GM18517 (cell line): ENCODE measurements at regions not wholly inside any gene's neighbourhood (a gene's known extent, or its start where the extent isn't known, plus 50 kb on each side); places are given as distances from the start of the nearest gene placed in this dataset.
"Not testable (repeated sequence)": the region's sequence is repeated elsewhere in the genome, so short reads cannot be mapped to it uniquely, and the experiment has no call there.

Source experiments
- ATAC-seq: cut with Tn5 transposase; IDR thresholded peaks from one replicate; pipeline ENCODE4 v1.9.1; 2021; ENCODE audit warnings: mild to moderate bottlenecking, moderate library complexity; ENCODE audit not compliant: unreplicated experiment

DNA sequence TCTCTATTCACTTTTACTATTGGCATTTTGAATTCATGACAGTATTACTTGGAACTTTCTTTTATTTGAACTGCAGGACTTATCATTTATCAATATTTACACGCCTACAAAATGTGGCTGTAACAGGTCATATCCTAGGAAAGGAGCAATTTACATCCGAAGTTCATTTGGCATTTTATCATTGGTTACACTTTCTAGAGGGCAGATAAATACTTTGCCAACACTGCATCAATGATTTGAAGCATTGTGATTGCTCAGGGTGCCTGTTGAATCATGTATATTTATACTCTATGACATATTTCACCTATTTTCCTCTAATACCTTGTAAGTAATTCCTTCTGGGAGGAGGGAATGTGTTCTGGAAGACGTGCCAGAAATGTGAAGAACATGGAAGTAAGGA is 136.7 kb downstream of the MID1IP1 start:
- ATAC-seq, result no peak

DNA sequence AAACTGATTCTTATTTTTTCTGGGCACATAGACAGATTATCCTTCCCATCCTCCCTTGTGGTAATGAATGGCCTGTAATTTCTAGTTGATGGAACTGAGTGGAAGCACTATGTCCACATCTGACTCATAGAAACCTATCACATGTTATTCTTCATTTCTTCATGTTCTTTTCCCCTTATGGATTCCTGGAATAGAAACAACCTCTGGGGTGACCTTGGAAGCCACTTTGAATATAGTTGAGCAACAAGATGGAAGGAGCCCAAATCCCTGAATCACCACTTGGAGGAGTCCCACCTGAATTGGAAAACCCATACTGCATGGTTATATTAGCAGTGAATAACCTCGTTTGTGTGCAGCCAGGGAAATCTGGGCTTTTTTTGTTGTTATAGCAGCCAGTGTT is 137.8 kb downstream of the MID1IP1 start:
- ATAC-seq, result no peak

DNA sequence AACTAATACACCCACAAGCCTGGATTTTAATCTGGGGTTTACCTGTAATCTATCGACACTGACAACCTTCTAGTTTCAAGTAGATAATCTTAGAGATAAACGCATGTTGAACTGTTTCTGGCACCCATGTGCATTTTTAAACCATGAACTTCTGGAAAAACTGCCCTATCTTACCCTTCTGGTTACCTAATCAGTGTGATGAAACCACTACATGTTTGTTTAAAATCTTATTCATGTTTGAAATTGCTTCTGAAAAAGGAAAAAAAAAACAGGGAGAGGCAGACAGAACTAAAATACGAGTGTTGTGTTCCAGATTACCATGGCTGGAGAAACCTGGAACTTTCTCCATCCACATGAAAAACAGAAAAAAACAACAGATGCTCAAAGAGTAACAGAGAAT is 139.3 kb downstream of the MID1IP1 start:
- no peak for ATAC-seq

DNA sequence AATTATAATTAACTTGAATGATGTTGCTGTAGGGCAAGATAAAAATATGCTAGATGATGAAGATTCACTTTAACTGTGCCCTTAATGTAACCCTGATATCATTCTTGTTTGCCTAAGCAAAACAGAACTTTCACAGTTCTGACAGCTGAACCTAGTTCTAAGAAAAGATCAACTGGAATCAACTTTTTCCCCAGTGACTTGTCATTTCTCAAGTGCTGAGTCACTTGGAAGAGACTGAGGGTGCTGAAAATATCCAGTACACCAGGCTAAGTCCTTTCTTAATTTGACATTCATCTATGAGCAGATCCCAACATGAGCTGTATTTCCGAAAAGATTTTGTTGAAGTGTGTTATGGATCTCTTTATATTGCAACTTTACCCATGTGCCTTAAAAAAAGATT is 140.4 kb downstream of the MID1IP1 start:
- ATAC-seq, result no peak

DNA sequence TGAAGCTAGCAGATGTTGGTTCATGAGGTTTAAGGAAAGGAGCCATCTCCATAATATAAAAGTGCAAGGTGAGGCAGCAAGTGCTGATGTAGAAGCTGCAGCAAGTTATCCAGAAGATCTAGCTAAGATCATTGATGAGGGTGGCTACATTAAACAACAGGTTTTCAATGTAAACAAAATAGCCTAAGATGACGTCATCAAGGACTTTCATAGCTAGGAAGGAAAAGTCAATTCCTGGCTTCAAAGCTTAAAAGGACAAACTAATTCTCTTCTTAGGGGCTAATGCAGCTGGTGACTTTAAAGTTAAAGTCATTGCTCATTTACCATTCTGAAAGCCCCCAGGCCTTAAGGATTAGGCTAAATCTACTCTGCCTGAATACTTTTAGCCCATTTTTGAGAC is 141.9 kb downstream of the MID1IP1 start:
- ATAC-seq, result no peak

DNA sequence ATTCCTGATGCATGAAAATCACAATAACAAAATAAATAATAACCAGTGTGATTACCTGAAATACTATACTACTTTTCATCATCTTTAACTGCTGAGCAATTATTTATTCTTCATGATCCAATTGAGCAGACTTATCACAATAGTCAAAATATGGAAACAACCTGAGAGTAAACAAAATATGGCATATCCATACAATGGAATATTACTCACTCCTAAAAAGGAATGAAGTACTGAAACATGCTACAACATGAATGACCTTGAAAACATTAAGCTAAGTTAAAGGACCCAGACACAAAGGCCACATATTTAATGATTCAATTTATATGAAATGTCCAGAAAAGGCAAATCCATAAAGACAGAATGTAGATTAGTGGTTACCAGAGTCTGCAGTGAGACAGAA is 146.8 kb downstream of the MID1IP1 start:
- ATAC-seq, result no peak

DNA sequence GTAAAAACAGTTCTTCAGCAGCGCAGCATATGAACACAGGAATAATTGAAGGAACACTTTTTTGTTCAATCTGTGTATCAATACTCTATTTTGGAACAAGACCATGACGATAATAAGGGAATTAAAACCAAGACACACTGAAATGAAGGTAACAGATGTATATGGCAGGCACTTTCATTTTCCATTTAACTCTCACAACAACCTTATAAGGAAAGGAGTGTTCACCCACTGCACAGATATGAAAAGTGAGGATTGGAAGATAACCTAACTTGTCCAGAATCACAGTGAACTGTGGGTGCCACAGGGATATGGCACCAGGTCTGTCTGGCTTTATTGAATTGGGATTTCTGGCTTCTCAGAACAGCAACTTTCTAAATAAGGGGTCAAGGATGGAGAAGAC is 153.3 kb downstream of the MID1IP1 start:
- ATAC-seq, result no peak

DNA sequence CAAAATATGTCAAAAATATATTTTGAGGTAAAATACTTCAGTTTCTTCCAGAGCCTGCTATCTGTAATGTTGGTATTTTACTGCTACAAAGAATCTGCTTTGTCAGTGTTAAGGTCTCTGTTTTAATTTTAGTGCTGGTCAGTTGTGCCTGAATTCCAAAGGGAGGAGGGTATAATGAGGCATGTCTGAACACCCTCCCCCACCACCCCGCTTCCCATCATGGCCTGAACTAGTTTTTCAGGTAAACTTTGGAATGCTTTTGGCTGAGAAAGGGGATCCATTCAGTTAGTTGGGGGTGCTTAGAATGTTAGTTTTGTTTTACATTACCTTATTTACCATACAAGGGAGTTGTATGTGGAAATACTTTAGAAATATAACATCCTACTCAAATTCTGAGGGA is 158.5 kb downstream of the MID1IP1 start:
- no peak for ATAC-seq

DNA sequence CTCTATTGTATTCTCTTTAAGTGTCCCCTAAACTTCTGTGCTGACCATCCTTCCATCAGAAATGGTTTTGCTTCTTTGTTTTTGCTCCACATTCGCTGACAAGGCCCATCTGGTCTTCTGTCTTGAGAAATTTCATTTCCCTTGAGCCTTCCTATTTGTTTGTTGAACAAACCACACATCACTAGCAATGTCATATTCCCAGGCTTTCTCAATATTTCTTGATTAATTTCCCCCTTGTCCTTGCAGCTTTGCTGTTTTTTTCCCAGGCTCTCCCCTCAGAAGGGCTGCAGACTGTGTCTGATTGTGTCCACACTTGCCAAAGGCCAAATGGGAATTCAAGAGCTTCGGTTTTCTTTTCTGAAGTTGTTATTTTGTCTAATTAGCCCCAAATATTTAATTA is 158.9 kb downstream of the MID1IP1 start:
- no peak for ATAC-seq

DNA sequence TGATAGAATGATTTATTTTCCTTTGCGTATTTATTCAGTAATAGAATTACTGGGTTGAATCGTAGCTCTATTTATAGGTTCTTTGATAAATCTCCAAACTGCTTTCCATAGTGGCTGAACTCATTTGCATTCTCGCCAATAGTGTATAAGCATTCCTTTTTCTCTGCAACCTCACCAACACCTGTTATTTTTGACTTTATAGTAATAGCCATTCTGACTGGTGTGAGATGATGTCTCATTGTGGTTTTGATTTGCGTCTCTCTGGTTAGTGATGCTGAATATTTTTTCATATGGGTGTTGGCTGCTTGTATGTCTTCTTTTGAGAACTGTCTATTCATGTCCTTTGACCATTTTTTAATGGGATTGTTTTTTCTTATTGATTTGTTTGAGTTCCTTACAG is 160.7 kb downstream of the MID1IP1 start:
- no peak for ATAC-seq

DNA sequence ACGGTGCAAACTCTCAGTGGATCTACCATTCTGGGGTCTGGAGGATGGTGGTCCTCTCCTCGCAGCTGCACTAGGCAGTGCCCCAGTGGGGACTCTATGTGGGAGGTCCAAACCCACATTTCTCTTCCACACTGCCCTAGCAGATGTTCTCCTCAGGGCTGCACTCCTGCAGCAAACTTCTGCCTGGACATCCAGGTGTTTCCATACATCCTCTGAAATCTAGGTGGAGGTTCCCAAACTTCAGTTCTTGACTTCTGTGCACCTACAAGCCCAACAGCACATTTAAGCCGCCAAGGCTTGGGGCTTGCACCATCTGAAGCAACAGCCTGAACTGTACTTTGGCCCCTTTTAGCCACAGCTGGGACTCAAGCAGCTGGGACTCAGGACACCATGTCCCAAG is 162.0 kb downstream of the MID1IP1 start:
- ATAC-seq, result not testable (repeated sequence)

DNA sequence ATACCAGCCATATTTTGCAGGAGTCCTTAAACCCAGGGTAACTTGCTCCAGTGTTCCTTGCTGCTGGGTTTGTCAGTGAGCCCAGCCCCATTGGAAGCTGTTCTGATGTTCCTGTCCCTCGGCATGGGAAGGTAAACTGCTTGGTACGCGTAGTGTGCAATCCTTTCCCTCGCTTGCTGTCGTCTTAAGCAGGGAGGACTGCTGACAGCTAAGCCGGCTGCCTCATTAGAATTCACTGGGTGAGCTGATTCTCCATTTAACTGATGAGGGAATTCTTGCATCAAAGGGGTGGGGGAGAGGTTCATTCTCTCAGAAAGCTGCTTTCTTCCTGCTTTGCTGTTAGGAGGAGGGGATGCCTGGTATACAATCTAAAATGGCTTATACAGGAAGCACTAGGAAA is 164.6 kb downstream of the MID1IP1 start:
- ATAC-seq, result no peak

DNA sequence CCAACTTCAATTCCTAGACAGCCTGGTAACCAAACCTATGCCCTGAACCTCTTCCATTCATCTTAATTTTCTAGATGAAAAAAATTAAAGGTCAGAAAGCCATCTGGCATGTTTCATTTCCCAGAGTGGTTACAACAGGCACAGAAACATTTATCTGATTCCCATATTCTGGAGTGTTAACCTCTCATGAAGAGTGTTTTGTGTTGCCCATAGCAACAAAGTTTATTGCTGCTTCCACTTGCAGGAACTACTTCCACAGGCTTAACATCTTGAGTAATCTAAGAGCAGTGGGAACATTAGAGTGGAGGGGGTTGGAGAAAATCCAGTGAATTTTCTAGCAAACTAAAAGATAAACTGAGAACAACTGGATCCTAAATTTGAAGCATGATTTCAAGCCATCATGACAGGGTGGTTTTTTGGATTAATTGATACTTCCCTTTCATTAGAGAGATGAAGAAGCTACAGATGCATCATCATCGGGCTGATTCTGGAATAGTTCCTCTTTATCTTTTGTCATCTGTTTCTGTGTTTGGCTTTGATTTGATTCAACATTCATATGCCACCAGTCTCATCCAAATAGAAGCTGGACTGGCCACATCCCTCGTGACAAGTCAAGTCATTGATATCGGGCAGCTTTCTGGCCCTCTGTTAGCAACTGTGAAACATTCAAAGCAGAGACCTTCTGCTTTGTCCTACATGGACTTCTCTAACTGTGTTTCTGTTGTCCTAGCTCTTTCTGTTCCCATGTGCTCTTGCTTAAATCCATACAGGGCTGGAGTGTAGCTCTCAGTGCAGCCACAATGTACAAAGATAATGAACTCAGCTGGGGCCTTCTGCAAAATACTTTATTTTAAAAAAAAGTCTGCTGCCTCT is 167.3 kb downstream of the MID1IP1 start:
- ATAC-seq, result no peak

DNA sequence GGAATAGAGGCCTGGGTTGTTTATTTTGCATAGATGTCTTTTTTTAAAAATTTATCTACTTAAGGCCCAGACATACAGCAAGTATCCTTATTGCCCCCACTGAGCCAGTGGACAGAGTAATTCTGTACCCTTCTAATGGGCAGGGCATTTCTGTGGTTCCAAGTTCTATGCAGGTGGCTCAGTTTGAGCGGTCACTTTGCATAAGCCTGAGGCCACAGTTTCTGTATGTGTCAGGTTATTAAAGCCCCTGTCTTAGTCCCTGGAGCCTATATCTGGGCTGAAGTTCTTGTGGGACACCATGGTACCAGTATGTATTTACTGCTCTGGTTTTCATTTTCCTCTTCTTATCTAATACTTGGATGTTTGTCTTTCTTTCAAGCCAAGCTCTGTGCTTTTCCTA is 168.8 kb downstream of the MID1IP1 start:
- no peak for ATAC-seq

DNA sequence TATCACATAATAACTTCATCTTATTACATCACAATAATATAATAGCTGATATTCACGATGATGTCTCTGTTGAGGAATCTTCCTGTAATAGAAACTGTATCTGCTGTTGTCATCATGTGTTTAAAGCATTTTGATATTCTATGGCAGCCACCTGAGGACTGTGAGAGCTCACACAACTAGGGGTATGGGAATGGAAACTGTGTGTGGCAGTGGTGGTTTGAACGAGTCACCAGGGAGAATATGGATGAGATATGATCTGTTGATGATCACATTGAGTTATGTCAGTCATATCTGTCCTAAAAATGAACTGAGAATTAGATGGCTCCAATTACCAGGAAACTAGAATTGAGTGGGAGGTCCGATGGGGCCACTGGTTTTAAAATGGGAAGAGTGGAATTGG is 169.6 kb downstream of the MID1IP1 start:
- ATAC-seq, result no peak

DNA sequence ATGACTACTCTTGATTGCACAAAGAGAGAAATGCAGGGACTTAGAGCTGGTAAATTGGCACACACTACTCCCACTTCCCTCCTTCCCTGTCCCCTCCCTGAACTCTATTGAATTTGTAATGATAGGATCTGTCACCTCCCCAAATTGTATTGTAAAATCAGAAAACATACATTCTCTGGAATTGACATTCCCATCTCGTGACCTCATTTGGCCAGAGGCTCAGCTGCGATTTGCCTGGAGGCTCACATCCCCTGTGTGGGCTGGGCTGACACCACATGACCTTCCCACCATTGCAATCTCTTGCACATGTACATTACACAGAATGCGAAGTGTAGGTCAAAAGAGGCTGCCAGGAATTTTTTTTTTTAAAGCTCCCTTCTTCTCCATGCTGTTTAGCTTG is 172.1 kb downstream of the MID1IP1 start:
- no peak for ATAC-seq

DNA sequence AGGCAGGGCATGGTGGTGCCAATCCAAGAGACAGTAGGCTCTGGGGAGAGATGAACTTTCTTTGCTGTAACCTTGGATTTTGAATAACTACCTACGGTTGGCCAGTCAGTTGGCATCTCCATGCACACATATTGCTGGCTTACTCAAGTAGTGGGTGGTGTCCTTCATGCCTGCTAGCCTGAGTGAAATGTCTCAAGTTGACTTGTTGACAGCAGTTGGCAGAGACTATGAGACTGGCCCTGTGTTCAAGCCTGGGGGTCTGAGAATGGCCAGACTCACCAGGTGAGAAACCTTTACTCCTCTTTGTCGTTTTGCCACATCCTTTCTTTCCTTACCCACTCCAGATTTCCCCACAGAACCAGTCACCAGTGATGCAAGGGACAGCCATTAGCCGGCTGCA is 173.3 kb downstream of the MID1IP1 start:
- ATAC-seq, result no peak

DNA sequence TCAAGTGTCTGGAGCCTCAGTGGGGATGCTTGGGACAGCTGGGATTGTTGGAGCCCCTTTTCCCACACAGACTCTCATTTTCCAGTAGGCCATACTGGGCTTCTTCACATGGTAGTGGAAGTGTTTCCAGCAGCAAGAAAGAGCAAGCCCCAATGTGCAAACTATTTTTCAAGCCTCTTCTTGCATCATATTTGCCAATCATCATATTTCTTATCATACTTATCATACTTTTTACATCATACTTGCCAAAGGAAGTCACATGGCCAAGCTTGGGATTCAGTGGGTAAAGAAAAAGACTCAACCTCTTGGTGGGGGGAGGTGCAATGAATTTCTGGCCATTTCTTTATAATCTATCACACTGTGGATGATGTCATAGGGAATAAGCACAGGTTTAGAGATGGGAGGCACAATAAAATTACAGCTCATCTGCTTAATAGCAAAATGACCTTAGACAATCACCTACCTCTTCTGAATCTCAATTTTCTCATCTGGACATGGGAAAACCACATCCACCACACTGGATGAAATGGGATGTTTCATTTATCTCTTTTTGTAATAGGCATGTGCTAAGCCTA is 174.2 kb downstream of the MID1IP1 start:
- ATAC-seq, result no peak

DNA sequence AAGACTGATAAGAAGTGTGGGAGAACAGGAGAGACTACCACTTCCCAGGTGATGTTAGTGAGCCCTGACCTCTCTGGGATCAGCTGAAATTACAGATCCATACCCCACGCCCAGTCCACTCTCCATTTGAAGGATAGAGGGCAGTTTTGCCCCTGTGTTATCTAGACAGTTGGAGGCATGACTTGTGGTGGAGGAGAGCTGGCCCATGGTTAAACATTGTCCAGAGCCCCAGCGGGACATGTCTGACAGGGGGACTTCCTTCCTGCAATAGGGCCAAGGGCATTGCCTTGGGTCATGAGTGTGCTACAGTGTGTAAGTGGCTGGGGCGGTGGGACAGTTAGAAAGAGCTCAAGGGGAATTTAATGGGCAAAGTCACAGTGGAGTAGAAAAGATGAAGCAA is 181.1 kb downstream of the MID1IP1 start:
- ATAC-seq, result no peak

DNA sequence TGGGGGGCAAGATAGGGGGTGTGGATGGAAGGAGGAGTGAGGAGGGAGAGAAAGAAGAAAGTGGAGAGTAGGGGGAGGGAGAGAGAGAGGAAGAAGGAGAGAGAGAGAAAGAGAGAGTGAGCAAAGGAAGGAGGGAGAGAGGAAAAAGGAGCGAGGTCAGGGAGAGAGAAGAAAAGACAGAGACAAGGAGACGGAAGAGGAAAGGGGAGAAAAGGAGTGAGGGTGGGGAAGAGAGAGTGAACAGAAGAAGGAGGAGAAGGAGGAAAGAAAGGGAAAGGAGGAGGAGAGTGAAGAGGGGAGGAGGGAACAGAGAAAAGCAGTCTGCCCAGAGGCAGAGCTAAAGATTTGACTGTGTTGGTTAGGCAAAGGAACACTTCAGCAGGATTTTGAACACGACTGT is 181.6 kb downstream of the MID1IP1 start:
- no peak for ATAC-seq

DNA sequence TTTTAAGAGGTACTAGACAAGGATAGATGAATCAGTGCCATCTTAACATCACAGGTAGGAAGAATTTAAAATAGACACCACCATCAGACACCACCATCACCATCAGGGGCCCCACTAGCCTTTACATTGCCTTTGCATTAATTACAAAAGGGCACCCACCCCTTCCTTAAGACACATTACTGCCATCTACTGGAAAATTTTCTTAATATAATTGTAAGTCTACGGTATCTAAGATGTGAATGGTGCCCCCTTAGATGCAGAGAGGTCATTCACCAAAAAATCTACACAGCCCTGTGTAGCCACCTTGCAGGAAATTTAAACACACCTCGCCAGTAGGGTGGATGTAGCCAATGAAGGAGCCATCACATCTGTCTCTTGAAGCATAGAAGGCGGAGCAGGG is 184.1 kb downstream of the MID1IP1 start:
- ATAC-seq, result no peak

DNA sequence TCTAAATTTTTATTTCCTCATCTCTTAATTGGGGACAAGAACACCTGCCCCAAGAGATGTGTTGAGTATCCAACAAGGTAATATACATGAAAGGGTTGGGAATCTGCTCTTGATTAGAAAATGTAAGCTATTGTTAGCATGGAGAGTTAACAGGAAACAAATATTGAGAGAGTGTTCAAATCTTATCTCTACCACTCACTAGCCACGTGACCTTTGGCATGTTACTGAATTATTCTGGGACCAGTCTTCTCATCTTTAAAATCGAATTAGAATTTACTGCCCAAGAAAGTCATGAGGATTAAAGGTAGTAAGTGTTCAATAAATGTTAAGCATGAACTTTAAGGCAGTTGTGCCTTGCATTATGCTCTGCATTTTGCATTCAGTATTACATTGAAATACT is 184.7 kb downstream of the MID1IP1 start:
- no peak for ATAC-seq

DNA sequence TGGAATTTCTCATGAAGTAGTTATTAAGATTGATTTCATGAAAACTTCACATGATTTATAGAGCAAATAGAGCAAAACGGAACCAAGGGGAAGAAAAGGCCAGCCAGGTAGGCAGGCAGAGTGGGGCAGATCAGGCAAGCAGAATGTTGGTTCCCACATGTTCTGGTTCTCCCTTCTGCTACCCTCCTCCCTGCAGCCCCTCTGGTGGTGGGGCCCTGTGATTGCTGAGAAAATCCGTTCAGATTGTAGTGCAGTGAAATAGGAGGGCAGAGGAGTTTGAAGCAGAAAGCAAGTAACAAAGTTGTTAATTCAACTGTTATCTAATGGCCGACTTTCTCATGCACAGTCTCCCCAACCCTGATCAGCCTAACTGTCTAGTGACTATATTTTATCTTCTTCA is 185.3 kb downstream of the MID1IP1 start:
- ATAC-seq, result no peak
